HG03159 (cell line): ENCODE measurements at regions not wholly inside any gene's neighbourhood (a gene's known extent, or its start where the extent isn't known, plus 50 kb on each side); places are given as distances from the start of the nearest gene placed in this dataset.

Experiments used
- ATAC-seq: cut with Tn5 transposase; IDR thresholded peaks from one replicate; pipeline ENCODE4 v1.9.1; 2021; ENCODE audit warnings: mild to moderate bottlenecking, moderate library complexity; ENCODE audit not compliant: unreplicated experiment

DNA sequence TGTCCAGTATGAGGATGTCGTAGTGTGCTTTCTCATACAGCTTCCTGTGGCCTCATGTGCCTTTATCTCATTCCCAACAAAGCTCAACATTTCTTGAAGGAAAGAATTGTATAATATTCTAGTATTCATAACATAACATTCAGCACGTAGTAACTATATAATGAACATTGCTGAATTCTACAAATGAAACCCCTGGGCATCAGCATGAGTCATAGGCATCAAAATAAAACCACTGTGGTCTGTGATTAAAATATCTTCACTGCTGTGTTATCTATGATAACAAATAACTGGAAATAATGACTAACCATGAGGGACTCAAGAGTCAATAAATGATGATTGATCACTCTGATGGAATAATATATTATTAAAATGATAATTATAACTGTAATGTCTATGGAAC is 255.2 kb downstream of the EMP1 start:
- ATAC-seq = no peak

DNA sequence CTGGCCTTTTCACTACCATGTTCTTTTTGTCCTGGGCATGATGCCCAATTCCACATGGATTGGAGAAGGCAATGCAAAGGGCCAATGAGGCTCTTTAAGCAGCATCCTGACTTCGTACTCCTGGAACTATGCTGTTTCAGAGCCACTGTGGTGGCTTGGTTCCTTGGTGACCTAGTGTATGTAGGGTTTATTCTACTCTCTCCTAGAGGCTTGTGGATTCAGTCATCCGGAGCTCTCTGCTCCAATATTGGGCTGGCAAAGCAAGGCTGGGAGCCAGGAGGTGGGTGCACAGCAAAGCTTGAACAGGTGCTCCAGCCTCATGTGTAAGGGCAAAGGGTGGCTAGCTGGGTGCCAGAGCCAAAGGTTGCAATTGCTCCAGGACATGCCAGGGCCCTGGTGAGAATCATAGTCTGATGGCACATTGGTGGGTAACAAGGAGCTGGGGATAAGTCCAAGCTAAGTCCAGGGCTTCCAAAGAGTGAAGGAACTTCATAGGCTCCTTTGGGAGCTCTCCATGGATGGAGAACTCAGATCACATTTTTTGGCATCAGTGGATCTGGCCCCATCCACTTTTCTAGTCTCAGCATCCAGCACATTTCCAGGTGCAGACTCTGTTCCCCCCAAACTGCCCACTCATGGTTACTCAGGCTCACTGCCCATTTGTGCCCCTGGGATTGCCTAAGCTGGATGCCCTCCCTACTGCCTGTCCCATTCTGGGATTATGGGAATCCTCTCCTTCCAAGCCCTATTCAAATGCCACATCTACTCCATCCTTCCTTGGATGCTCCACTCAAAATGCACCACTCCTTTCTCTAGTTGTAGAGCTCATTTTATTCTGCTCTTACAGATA is 253.9 kb downstream of the EMP1 start:
- no peak for ATAC-seq

DNA sequence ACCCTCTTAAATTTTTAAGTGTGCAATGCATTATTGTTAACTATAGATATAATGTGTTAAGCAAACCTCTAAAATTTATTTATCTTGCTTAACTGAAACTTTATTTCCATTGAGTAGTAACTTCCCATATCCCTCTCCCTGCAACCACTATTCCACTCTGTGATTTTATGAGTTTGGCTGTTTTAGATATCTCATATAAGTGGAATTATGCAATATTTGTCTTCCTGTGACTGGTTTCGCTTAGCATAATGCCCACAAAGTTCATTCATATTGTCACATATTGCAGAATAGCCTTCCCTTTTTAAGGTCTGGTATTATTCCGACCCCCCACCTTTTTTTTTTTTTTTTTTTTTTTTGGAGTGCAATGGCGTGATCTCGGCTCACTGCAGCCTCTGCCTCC is 247.6 kb downstream of the EMP1 start:
- ATAC-seq = no peak

DNA sequence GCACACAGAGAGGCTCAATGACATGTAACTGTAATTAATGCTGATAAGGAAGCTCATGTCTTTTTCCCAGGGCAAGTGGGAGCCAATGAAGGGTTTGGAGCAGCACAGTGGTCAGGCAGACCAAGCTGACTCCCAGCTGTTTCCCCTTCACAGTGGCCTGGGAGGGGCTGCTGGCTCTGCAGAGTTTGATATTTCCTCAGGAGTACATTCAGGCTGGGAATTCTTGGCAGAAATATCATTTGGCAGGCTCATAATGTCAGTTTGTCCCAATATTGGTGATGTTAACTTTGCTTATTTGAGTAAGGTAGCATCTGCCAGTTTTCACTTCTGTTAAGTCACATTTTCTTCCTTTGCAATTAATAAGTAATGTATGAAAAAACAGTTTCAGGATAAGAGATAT is 247.0 kb downstream of the EMP1 start:
- no peak for ATAC-seq

DNA sequence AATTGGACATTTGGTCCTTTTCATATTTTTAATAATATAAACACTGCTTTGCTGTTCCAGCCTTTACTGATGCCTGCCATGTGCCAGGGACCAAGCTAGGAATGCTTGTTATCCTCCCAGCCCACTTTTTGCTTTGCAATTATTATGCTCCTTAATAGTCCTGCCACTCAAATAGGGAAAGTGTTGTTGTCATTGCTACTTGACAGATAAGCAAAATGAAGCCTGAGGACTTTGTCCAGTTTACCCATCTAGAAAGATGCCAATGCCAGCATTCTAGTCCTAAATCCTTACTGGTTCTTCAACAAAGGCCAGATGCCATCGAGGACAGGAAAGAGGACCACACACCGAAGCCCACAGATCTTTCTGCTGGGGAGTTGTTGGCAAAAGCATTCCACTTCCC is 246.5 kb downstream of the EMP1 start:
- no peak for ATAC-seq

DNA sequence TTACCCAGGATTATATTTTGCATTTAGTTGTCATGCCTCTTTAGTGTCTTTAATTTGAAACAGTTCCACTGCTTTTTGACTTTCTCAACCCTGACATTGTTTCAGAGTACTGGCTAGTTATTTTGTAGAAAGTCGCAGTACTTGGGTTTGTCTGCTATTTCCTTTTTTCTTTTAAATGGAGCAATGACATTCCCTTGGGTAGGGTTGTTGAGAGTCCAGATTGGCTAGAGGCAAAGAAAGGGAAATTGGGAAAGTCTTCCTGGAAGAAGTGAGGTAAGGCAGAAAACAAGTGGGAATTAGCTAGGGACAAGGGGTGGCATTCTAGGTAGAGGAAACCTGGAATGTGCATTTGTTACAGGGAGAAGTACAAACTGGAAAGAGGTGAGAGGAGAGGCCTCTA is 245.9 kb downstream of the EMP1 start:
- ATAC-seq = no peak

DNA sequence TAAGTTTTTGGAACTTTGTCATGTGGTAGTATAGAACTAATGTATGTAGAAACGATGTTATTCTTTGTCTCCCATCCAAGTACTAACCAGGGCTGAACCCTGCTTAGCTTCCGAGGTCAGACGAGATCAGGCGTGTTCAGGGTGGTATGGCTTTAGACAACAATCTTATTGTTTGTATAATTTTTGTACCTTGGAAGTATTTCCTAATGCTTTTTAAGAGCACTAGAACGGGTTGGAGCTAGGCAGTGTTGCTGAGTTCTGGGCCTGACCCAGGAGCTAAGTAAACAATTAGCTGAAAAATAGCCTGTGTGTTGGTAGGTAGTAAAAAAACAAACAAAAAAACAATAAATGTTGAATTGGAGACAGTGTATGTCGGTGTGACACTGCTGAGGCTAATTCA is 244.3 kb downstream of the EMP1 start:
- ATAC-seq = no peak

DNA sequence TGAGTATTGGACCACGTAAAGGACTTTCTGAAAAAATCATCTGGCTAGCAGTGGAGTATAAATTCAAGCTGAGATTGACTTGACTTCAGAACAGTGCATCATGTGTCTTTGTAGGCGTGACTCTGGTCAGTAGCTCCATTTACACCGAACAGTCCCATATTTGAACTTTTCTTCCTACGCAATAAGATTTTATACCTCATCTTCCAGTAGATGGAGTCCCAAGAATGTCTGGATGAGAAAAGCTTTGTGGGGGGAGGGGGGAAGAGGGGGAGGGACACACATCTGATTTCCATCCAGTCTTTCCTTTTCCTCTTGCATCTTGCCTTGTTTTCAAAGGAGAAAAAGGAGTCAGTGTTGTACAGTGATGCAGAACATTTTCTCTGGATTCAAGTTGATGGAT is 241.0 kb downstream of the EMP1 start:
- ATAC-seq = no peak

DNA sequence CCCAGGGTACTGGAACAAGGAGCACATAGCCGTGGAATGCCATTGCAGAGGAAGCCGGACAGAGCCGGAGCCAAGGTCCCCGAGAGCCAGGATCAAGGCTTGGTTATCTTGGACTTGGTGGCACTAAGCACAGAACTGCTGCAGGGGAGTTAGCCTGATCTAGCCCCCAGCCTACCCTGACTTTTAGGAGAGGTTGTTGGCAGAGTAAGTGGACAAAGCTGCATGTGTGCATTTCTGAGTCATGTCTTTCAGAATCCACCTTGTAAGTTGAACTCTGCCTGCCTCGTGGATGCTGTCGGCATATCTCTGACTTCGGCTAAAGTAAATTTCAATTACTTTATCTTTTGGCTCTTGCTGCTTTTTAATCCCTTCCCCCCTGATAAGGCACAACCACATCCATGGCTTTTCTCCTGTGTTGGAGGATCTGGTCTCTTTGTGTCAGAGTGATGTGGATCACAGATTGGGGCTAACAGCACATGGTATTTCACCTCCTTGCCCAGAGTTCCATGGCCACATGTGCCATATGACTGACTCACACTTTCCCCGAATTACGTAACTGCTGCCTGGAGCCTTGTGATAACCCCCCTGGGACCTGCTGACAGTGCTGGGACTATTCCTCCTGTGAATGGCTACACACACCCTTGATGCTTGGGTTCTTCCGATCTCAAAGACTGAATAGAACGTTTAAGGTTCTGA is 240.3 kb downstream of the EMP1 start:
- ATAC-seq = no peak

DNA sequence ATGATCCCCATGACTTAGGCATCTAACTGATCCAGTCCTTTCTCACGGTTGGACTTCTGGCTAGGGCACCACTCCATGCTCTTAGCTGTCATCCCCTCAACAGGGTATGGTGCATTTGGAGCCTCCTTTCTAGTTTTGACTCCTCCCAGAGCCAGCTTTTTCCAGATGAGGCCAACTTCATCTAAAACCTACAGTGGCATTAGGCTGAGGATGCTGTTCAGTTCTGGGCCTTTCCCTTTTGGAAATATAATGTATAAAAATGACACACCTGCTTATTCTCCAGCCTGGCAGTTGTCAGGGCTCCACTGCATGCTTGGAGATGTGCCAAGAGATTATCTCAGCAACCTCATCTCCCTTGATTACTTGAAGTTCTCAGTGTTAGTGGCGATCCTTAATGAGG is 239.7 kb downstream of the EMP1 start:
- no peak for ATAC-seq

DNA sequence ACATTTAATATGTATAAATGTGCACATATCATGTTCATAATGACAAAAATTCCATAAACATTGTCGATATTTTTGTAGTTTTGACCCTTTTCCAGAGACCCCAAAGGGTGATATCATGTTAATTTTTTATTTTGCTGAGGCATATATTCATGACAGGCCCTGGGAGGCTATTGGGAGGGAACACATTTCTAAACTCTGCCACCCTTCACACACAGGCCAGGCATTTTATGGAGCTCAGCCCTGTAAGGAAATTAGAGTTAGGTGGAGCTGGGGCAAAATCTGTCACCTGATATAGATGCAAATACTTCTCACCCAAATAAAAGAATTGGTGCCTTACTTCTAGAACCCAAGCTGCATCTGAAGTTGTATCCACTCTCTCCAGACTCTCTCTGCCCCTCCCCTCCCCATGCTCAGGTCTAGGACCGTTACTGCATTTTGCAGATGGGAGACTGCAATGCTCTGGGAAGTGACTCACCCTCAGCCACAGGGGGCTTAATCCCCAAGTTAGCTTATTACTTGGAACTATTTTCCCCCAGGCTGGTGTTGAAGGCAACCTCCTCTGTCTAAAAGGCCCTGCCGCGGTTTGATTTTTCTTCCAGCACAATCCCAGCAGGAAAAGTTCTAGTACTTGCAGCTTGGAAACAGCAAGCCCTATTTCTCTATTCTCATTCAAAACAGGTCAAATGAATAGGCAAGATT is 238.9 kb downstream of the EMP1 start:
- ATAC-seq = no peak

DNA sequence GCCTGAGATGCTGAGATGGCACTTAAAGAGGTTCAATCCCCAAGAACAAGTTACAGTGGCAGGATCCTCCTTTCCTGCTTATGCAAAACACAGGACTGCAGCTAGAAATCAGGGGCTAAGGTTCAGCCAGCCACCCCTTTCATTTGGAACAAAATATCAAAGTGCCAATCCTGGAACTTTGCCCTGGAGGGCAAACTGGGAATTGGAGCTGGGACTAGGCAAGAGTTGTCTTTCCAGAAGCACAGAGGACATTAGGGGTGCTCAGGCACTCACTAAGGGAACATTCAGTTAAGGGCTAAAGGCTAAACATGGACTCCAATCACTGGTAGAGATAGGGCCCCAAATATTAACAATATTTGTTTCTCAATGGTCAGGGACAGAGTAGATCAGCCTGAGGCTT is 237.2 kb downstream of the EMP1 start:
- ATAC-seq = no peak

DNA sequence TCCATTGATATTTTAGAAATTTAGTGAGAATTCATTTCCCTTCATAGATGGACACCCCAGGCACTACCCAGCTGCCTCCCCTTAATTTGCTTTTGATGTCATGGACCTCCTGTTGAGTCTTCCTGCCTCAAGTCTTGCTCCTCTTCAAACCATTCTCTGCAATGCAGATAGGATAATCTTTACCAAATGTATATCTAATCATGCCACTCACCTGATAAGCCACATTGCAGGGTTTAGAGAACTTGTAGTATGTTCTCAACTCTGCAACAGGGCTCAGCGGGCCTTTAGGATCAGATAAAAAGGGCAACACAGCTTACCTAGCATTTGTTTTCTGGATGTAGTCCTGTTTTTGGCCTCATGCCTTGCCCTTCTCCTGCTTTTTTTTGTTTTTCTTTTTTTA is 234.5 kb downstream of the EMP1 start:
- ATAC-seq = no peak

DNA sequence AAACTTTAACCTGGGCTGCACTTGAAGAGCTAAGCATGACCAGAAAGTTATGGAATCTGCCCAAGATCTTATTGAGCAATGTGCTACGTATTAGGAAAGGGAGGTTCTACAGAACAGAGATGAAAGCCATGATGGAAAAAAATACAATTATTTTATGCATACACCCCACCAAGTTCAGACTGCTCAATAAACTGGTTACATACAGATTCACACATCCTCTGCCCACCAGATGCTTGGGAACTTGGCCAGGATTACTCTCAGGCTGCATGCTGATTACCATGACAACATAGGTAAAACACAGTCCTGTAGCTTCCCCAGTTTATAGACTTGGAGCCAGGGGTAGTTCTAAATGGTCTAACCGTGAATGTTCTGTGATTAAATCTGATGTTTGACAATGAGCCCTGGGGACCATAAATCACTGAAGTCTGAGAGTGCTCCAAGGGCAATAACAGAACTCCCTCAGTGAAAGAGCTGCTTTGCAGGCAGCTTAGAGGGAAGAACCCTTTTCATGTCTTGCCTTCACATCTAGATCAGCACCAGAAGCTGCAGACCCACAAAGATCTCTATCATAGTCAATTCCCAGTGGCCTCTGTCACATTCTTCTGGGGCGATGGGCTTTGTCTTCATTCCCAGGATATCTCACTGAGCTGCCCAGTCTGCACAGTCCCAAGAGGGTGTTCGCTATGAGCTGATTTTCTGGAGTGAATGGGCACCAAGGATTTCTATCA is 232.2 kb downstream of the EMP1 start:
- ATAC-seq = no peak

DNA sequence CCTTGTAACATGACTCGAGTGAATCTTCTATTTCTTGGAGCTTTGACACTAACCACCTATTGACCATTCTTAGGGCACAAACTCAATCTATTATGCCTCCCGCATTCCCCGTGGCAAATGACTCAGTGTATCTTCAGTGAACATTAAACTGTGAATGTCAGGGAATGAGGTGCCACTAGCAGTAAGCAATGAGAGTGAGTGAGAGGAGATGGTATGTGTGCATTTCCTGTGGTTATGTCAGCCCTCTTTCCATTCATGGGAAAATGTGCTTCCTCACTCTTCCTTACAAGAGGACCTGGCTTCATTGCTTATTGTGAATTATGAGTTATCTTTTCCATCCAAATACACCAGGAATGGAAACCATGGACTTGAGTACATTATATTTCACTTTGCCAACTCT is 229.2 kb downstream of the EMP1 start:
- no peak for ATAC-seq

DNA sequence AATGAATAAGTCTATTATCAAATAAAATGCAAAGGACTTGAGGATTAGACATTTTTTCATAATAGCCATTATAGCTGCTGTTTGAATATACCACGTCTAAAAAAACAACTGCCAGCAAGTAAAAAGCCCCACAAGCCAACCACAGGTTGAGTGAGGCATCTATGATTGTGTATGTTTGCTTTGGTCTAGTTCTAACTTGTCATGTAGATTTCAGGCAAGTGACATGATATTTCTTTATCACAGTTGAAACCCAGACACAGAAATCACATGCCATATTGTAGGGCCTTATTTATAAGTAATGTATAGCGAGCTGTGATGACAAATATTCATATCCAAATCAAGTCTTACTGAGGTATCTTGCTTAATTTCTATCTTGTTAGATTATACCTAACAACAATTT is 225.8 kb downstream of the EMP1 start:
- no peak for ATAC-seq

DNA sequence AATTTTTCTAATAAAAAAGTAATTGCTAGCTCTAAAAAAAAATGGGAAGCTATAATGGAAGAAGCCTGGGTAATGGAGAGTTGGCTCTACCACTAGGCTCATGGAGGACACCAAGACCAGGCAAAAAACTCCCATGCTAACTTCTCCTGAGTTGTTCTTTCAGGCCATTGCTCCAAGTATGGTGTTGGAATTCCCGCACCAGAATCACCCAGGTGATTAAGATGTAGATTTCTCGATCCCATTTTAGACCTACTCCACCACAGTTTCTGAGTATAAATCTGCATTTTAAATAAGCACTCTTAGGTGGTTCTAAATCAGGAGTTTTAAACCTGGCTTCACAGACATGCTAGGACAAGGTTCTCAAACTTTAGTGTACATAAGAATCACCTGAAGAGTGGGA is 221.0 kb downstream of the EMP1 start:
- ATAC-seq = no peak

DNA sequence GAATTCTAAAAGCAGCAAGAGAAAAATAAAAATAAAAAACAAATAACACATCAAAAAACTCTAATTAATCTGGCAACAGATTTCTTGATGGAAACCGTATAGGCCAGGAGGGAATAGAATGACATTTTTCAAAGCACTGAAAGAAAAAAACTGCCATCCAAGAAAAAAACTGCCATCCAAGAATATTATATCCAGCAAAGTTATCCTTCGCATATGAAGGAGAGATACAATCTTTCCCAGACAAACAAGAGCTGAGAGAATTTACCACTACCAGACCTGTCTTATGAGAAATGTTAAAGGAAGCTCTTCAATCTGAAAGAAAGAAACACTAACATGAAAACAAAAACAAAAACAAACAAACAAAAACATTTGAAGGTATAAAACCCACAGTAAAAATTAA is 214.8 kb downstream of the EMP1 start:
- no peak for ATAC-seq

DNA sequence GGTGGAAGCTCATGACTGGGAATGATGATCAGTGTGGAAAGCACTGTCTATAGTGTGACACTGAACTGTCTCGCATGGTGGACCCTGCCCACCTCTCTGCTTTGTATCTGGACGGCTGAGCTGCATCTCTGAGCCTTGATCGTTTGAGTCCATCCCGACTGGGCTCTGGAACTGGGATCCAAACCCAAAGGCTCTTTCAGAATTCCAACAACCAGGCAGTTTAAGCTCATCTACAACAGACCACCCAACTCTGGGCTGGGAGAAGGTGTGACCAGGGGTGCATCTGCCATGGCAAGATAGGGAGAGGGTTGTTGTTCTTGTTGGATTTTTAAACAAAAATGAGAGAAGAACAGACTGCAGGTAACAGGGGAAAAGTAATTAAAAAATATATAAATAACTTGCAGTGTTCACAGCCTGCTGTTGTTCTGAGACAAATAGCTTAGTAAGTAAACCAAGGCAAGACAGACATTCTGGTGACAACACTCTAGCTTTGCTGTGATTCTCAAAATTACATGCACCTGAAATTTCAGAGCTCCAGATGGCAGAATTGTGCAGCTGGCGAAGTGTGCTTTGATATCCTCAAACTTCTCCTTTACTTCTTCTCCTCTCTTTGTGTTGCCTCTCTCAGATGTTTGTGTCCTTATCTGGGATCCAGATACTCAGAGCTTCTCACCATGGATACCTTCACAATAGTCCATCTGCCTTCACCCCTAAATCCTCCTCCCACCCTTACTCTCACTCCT is 209.6 kb downstream of the EMP1 start:
- no peak for ATAC-seq

DNA sequence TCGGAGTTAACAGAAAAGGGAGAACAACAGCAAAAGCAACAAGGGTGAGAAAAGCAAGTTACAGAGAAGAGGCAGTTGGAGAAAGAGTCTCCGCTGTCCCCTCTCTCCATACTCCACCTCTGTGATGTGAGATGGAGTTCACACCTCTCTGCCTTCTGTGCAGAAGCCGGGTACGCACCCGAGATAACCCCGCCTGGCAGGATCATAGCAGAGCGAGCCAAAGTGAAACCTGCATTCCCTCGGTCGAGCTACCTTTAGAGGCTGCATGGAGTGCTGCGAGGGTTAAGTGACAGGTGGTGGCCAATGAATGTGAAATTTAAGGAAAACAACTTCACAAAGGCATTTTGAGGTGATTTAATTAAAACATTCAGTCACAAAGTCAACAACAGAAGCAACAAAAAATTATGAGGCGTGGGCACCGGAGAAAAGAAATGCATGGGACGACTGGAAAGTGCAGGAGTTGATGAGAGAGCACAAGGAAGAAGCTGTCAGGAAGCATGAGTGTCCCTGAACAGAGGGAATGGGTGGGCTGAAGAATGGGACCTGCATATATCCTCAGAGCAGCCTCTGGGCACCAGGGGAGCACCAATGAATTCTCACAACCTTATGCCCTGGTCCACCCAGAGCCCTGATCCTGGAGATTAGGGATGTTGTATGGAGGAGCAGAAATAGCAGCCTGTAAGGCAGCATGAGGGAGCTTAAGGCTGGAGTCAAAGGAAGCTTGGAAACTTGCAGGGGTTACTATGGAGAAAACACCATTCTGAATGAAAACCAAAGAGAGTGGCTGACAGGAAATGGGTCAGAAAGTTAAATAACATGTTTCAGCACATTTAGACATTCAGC is 208.3 kb downstream of the EMP1 start:
- no peak for ATAC-seq
